Urinary bladder (tissue), 3 donors: ENCODE measurements at regions not wholly inside any gene's neighbourhood (a gene's known extent, or its start where the extent isn't known, plus 50 kb on each side); places are given as distances from the start of the nearest gene placed in this dataset.

Experiments
- DNase-seq: peaks from one replicate; pipeline ENCODE4 v3.0.0-alpha.2; 2015; ENCODE audit errors: extremely low spot score
- H3K27ac ChIP-seq: one replicate; pipeline ENCODE4 v1.5.1; 2013; ENCODE audit warnings: low read depth, mild to moderate bottlenecking, moderate library complexity
- H3K36me3 ChIP-seq: one replicate; pipeline ENCODE4 v1.6.1; 2013; ENCODE audit warnings: mild to moderate bottlenecking, moderate library complexity; ENCODE audit not compliant: insufficient read depth
- H3K4me1 ChIP-seq: one replicate; pipeline ENCODE4 v1.6.1; 2013; ENCODE audit warnings: mild to moderate bottlenecking, moderate library complexity; ENCODE audit not compliant: insufficient read depth
- H3K4me3 ChIP-seq: one replicate; pipeline ENCODE4 v1.5.1; 2013; ENCODE audit warnings: low read depth, low read length
- WGBS: extraction: QIAGEN DNeasy Blood & Tissue Kit; methylation state at CpG from one replicate; pipeline ENCODE4 v1.1.7; 2013; 5-methylcytosine and 5-hydroxymethylcytosine counted together
- donor health status: healthy with polysubstance abuse.
- donor health status: healthy.

- Histone ChIP-seq H3K36me3 (no peaks in the 10 kb centered on the region), H3K4me1 (no peaks in the 10 kb centered on the region), H3K27ac (no peak overlapping the region), H3K4me3 (no peak overlapping the region)
- no peak for DNase-seq
- WGBS, result 71% methylated on average over 4 of the region's 4 CpGs
These were observed 84.1 kb upstream of the PLPP4 start for GRCh38 chr10:120372917-120373316.

GRCh38 chr10:120375666-120376065 lies 81.4 kb upstream of the PLPP4 start:
- no peak for DNase-seq
- WGBS, result 28% methylated on average over 4 of the region's 4 CpGs

DNA sequence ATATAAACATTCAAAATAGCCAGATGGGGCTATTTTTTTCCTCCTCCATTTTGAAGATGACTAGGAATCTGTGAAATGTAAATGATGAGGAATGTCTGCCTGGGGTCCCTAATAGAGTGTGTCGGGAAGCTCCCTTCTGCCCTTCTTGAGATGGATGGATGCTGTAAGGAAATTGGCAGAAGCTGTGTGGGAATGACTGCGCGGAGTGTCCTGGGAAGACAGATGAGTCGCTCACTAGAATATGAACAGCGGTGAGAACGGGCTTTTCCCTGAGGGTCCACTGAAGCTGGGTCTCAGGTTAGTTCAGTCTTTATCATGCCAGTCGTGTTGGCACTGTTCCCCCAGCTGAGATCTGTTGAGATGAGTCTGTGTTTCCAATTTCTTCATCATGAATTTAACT lies 75.1 kb upstream of the PLPP4 start:
- WGBS, result 84% methylated on average over 7 of the region's 7 CpGs
- no peaks in the 10 kb centered on the region for H3K4me1 ChIP-seq
- H3K4me3 ChIP-seq, result no peak overlapping the region
- no peaks in the 10 kb centered on the region for H3K36me3 ChIP-seq
- no peak for DNase-seq
- no peak overlapping the region for H3K27ac ChIP-seq

More at GRCh38 chr10:120375666-120376065, 81.4 kb upstream of the PLPP4 start:
- no peak overlapping the region for H3K4me3 ChIP-seq
- no peak overlapping the region for H3K27ac ChIP-seq
- no peaks in the 10 kb centered on the region for H3K4me1 ChIP-seq
- H3K36me3 ChIP-seq, result no peaks in the 10 kb centered on the region

DNA sequence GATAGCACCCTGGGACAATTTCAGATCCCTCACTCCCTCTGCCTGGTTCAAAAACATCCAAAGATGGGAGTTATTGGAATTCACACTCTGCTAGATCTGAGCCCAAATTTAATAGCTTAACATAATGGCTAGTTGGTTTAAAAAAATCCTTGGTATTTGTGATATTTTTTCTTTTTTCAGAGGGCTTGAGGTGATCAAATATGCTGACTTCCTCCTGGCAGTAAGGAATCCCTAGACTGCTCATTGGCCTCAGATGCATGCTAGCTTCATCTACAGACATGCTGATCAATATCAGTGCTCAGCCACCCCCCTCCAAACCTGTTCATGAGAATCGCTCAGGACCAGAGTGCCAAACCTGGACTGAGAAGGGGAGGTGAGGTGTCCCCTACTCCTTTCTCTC lies 74.7 kb upstream of the PLPP4 start:
- Histone ChIP-seq H3K27ac (no peak overlapping the region), H3K4me3 (no peak overlapping the region), H3K36me3 (no peaks in the 10 kb centered on the region), H3K4me1 (no peaks in the 10 kb centered on the region)
- no peak for DNase-seq
- 97% methylated on average over 1 of the region's 1 CpG for WGBS

GRCh38 chr10:120385992-120386391 lies 71.0 kb upstream of the PLPP4 start:
- no peak for DNase-seq
- H3K4me1 ChIP-seq, result no peaks in the 10 kb centered on the region
- H3K27ac ChIP-seq, result no peak overlapping the region
- no peak overlapping the region for H3K4me3 ChIP-seq
- H3K36me3 ChIP-seq, result no peaks in the 10 kb centered on the region
- 59% methylated on average over 4 of the region's 4 CpGs for WGBS

DNA sequence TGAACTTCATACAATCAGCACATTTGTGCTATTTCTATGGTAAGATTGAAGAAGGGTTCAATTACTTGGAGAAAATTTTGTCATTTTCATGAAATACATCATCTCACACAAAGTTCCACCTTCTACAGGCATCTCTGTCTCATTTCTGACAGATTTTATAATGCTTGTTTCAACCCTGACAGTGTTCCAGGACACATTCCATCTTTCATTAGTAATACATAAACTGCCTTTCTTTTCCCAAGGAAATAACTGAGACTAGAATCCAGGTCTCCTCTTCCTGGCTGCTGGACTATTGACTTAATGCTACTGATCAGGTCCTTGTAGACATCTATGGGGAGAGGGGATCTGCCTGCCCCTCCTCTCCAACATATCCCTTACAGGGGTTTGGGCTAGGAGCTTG lies 70.1 kb upstream of the PLPP4 start:
- H3K4me1 ChIP-seq, result no peaks in the 10 kb centered on the region
- no peak overlapping the region for H3K4me3 ChIP-seq
- no peak overlapping the region for H3K27ac ChIP-seq
- DNase-seq, result no peak
- no peaks in the 10 kb centered on the region for H3K36me3 ChIP-seq

DNA sequence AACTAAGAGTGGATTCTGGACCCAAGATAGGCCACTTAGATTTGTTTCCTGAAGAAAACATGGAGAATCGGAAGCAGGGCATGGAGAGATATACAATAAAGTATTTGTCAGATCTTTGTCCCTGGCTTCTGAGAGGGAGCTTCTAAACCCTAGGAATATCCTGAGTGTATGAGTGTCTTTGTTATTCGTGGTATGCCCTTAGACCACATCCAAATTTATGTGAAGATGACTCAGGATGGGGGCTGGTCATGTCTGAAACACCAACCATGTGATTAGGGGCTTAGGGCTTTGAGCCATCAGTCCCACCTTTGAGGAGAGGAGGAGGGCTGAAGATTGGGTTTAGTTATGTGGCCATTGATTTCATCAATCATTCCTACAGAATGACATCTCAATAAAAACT lies 69.7 kb upstream of the PLPP4 start:
- no peaks in the 10 kb centered on the region for H3K36me3 ChIP-seq
- H3K4me3 ChIP-seq, result no peak overlapping the region
- 71% methylated on average over 2 of the region's 2 CpGs for WGBS

GRCh38 chr10:120392245-120392644 lies 64.8 kb upstream of the PLPP4 start:
- 90% methylated on average over 4 of the region's 4 CpGs for WGBS

More for the DNA sequence above, 69.7 kb upstream of the PLPP4 start:
- Histone ChIP-seq H3K4me1 (no peaks in the 10 kb centered on the region), H3K27ac (no peak overlapping the region)
- DNase-seq, result no peak

GRCh38 chr10:120392671-120393079 lies 64.4 kb upstream of the PLPP4 start:
- Histone ChIP-seq H3K36me3 (no peaks in the 10 kb centered on the region), H3K27ac (no peak overlapping the region), H3K4me3 (no peak overlapping the region), H3K4me1 (no peaks in the 10 kb centered on the region)
- 52% methylated on average over 2 of the region's 2 CpGs for WGBS
- DNase-seq, result no peak

More at GRCh38 chr10:120392245-120392644, 64.8 kb upstream of the PLPP4 start:
- Histone ChIP-seq H3K4me1 (no peaks in the 10 kb centered on the region), H3K27ac (no peak overlapping the region), H3K4me3 (no peak overlapping the region), H3K36me3 (no peaks in the 10 kb centered on the region)
- DNase-seq, result no peak

- Histone ChIP-seq H3K27ac (no peak overlapping the region), H3K4me1 (no peaks in the 10 kb centered on the region), H3K4me3 (no peak overlapping the region), H3K36me3 (no peaks in the 10 kb centered on the region)
- 92% methylated on average over 1 of the region's 1 CpG for WGBS
- no peak for DNase-seq
These were observed 62.6 kb upstream of the PLPP4 start for GRCh38 chr10:120394446-120394845.

- Histone ChIP-seq H3K4me1 (no peaks in the 10 kb centered on the region), H3K27ac (no peak overlapping the region), H3K4me3 (no peak overlapping the region), H3K36me3 (no peaks in the 10 kb centered on the region)
- DNase-seq, result no peak
- 77% methylated on average over 6 of the region's 6 CpGs for WGBS
These were observed 60.8 kb upstream of the PLPP4 start for GRCh38 chr10:120396228-120396627.

GRCh38 chr10:120398180-120398579 lies 58.8 kb upstream of the PLPP4 start:
- Histone ChIP-seq H3K4me1 (no peaks in the 10 kb centered on the region), H3K36me3 (no peaks in the 10 kb centered on the region), H3K27ac (no peak overlapping the region), H3K4me3 (no peak overlapping the region)
- no peak for DNase-seq
- 70% methylated on average over 4 of the region's 4 CpGs for WGBS

- H3K27ac ChIP-seq, result no peak overlapping the region
- H3K4me3 ChIP-seq, result no peak overlapping the region
- 81% methylated on average over 1 of the region's 1 CpG for WGBS
- H3K36me3 ChIP-seq, result no peaks in the 10 kb centered on the region
- H3K4me1 ChIP-seq, result no peaks in the 10 kb centered on the region
- DNase-seq, result no peak
These were observed 56.4 kb upstream of the PLPP4 start for GRCh38 chr10:120400601-120401000.

- H3K4me3 ChIP-seq, result no peak overlapping the region
- H3K36me3 ChIP-seq, result no peaks in the 10 kb centered on the region
- 89% methylated on average over 1 of the region's 1 CpG for WGBS
- H3K4me1 ChIP-seq, result no peaks in the 10 kb centered on the region
- H3K27ac ChIP-seq, result no peak overlapping the region
- DNase-seq, result no peak
These were observed 54.8 kb upstream of the PLPP4 start for GRCh38 chr10:120402147-120402766.

- no peak overlapping the region for H3K27ac ChIP-seq
- WGBS, result 87% methylated on average over 3 of the region's 3 CpGs
- no peak for DNase-seq
- H3K4me3 ChIP-seq, result no peak overlapping the region
- H3K4me1 ChIP-seq, result no peaks in the 10 kb centered on the region
- no peaks in the 10 kb centered on the region for H3K36me3 ChIP-seq
These were observed 53.9 kb upstream of the PLPP4 start for GRCh38 chr10:120403109-120403508.
